Spleen (tissue), 7 donors: ENCODE measurements at regions not wholly inside any gene's neighbourhood (a gene's known extent, or its start where the extent isn't known, plus 50 kb on each side); places are given as distances from the start of the nearest gene placed in this dataset.

Experiments used
- POLR2A ChIP-seq, 3 donors: fragments of 450-650 bp; IDR thresholded peaks; one replicate each; pipeline ENCODE4 v1.5.1; 2017; ENCODE audit warnings: antibody characterized with exemption in 3 of 3, mild to moderate bottlenecking in 1 of 3
- POLR2AphosphoS5 ChIP-seq, 3 donors: sonication (generic); formaldehyde crosslinking; IDR thresholded peaks; one replicate each; pipeline ENCODE4 v1.5.1; 2017; ENCODE audit warnings: antibody characterized with exemption in 3 of 3
- TF ChIP-seq, protein P1 (sequence below), 11 experiments: fragments of 200-600 bp in 7 of 11; fragments of 450-650 bp in 4 of 11; sonication (generic) in 4 of 11; IDR thresholded peaks in 8 of 11; conservative IDR thresholded peaks in 3 of 11; 1 replicate in 7 of 11; 2 replicates in 4 of 11; pipeline versions ENCODE4 v1.4.0 to v1.8.0; 2016 to 2021; ENCODE audit warnings: antibody characterized with exemption in 11 of 11, inconsistent platforms in 4 of 11, mild to moderate bottlenecking in 1 of 11
- donor health status: DM: no; HTN: no; CAD: no; lungs with moderate emphysema.
- donor health status: DM: no; HTN: no; CAD: no.
- donor health status: DM: no; HTN: no; CAD: no.

DNA sequence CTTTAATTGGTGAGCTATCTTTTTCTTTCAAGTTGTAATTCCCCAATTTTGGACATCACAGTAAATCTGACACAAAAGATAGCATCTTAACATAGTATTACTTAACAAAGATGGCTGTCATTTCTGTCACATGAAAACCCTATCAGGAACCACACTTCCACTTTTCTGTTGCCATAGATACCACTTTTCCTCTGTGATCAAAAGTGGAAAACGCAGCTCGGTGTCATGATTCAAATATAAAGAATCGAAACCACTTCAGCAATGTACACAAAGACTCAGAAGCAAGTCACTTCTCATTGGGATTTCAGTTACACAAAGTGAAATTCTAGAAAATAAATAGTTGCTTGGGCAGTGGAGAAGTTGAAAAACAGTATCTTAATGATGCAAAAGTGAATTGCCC is 524.9 kb upstream of the ITGA1 start:
- no peak for TF ChIP-seq POLR2AphosphoS5 (IDR thresholded peaks at IDR 0.05)
- TF ChIP-seq, protein P1, sequence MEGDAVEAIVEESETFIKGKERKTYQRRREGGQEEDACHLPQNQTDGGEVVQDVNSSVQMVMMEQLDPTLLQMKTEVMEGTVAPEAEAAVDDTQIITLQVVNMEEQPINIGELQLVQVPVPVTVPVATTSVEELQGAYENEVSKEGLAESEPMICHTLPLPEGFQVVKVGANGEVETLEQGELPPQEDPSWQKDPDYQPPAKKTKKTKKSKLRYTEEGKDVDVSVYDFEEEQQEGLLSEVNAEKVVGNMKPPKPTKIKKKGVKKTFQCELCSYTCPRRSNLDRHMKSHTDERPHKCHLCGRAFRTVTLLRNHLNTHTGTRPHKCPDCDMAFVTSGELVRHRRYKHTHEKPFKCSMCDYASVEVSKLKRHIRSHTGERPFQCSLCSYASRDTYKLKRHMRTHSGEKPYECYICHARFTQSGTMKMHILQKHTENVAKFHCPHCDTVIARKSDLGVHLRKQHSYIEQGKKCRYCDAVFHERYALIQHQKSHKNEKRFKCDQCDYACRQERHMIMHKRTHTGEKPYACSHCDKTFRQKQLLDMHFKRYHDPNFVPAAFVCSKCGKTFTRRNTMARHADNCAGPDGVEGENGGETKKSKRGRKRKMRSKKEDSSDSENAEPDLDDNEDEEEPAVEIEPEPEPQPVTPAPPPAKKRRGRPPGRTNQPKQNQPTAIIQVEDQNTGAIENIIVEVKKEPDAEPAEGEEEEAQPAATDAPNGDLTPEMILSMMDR (IDR thresholded peaks at IDR 0.05 in 8 of 11, conservative IDR thresholded peaks at IDR 0.05 in 3 of 11) = no peak
- no peak for TF ChIP-seq POLR2A (IDR thresholded peaks at IDR 0.05)
